Bronchial epithelial cell (primary cell): ENCODE measurements at regions not wholly inside any gene's neighbourhood (a gene's known extent, or its start where the extent isn't known, plus 50 kb on each side); places are given as distances from the start of the nearest gene placed in this dataset.

Experiments used
- DNase-seq: peaks from one replicate; pipeline ENCODE4 v3.0.0-alpha.2; 2010; ENCODE audit warnings: low read depth
- FAIRE-seq: peaks from 2 replicates; lab custom pipeline; 2011; peaks lifted over from hg19 to GRCh38; lab: Jason Lieb, UNC
- H3K27me3 ChIP-seq: 2 replicates; pipeline ENCODE4 v1.5.1; 2011; ENCODE audit warnings: low read length; ENCODE audit not compliant: control insufficient read depth, insufficient read depth
- H3K36me3 ChIP-seq: 2 replicates; pipeline ENCODE4 v1.5.1; 2011; ENCODE audit warnings: low read length; ENCODE audit not compliant: control insufficient read depth, insufficient read depth
- H3K4me3 ChIP-seq: 2 replicates; pipeline ENCODE4 v1.5.1; 2011; ENCODE audit warnings: mild to moderate bottlenecking, low read depth, low read length, control low read depth
- CTCF ChIP-seq: IDR thresholded peaks from 2 replicates; pipeline ENCODE4 v1.5.1; 2011; ENCODE audit warnings: mild to moderate bottlenecking, moderate library complexity, low read length, control low read depth, inconsistent platforms; ENCODE audit not compliant: insufficient read depth, severe bottlenecking

DNA sequence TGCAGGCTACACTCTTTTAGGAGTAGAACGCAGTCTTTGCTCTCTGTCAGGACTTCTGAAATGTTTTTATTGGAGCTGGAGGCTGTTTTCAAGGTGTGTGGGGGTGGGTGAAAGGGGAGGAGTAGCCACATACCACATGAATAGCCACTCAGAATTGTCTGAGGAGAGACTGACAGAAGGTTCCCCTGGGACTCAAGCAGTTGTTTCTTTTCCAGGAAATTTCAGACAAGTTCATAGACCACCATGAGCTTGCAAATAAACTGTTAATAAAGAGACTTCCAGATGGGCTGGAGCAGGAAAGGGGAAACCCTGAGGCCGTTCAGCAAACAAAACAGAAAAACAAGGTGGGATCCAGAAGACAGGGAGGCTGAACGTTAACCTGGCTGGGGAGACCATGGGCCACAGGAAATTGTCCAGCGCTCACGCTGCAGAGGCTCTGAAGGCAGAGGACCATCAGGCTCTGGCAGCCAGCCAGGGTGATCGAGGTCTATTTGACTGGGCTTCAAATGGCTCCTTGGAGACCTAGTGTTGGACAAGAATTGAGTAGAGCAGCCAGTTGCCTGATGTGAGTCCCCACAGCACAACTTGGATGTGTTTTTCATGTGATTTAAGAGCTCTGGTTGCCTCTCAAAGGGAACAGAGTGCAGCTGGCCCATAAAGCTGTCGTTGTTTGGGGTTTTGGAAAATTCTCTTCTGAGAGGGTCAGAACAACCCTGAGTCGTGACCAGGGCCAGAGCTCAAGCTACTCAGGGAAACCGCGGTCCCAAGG, 159.2 kb upstream of the RAI14 start:
- DNase-seq (no peak), FAIRE-seq (no peak)

GRCh38 chr5:34497470-34497808, 158.7 kb upstream of the RAI14 start:
- H3K36me3 ChIP-seq = no peaks in the 10 kb centered on the region
- no peak for DNase-seq
- no peak for FAIRE-seq

More for the DNA sequence above, 159.2 kb upstream of the RAI14 start:
- no peaks in the 10 kb centered on the region for H3K27me3 ChIP-seq
- no peak overlapping the region for H3K4me3 ChIP-seq
- no peaks in the 10 kb centered on the region for H3K36me3 ChIP-seq
- no peak for TF ChIP-seq CTCF

GRCh38 chr5:34498572-34498971, 157.6 kb upstream of the RAI14 start:
- FAIRE-seq (no peak), DNase-seq (no peak)
- TF ChIP-seq CTCF = no peak
- Histone ChIP-seq H3K4me3 (no peak overlapping the region), H3K27me3 (no peaks in the 10 kb centered on the region), H3K36me3 (no peaks in the 10 kb centered on the region)

More at GRCh38 chr5:34497470-34497808, 158.7 kb upstream of the RAI14 start:
- no peaks in the 10 kb centered on the region for H3K27me3 ChIP-seq
- no peak overlapping the region for H3K4me3 ChIP-seq
- no peak for TF ChIP-seq CTCF

DNA sequence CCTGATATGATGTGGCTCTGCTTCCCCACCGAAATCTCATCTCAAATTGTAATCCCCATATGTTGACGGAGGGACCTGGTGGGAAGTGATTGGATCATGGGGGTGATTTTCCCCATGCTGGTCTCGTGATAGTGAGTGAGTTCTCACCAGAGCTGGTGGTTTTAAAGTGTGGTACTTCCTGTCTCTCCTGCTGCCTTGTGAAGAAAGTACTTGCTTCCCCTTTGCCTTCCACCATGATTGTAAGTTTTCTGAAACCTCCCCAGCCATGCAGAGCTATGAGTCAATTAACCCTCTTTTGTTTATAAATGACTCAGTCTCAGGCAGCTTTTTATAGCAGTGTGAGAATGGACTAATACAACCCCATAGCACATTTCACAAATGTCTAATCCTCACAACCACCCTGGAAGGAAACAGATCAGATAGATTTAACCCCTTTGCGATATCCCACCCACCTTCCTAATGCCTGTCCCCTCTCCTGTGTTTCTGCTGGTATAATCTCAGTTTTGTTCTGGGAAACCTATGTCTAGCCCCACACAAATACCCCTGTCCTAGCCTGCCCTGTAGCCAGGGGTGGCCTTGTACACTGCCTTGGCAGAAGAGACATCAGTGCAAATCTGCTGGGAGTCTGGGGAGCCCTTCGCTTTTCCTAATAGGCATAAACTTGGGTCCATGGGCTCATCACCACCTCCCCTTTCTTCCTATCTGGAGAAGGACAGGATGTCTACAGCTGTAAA, 157.0 kb upstream of the RAI14 start:
- Histone ChIP-seq H3K36me3 (no peaks in the 10 kb centered on the region), H3K4me3 (no peak overlapping the region), H3K27me3 (no peaks in the 10 kb centered on the region)
- TF ChIP-seq CTCF = no peak
- FAIRE-seq = no peak
- peak; percentile 91 for DNase-seq

DNA sequence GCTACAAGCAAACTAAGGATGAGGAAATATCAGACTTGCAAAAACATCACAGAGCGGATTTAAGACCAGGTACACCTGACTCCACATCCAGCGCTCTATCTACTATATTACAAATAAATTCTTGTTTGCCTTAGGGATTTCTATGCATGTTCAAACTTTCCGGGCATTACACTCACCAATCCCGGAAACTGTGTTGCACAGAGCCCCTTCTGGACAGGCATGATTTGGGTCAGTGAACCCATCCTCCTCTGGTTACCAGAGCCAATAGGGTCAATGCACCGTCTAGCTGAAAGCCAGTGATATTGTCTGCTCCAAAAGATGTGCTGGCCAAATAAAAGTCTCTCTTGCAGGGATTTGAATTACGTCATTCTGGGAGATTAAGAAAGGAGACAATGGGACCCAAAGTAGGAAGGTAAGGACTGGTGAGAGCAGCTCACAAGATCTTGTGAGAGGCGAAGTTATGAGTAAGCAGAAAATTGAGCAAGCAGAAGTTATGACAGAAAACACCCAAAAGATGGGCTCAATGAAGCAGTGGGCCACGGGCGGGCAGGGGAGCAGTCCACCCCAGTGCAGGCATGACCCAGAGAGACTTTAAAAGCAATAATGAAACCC, 155.8 kb upstream of the RAI14 start:
- H3K4me3 ChIP-seq = no peak overlapping the region
- FAIRE-seq (no peak), DNase-seq (peak; percentile 49)
- H3K27me3 ChIP-seq = no peaks in the 10 kb centered on the region
- no peaks in the 10 kb centered on the region for H3K36me3 ChIP-seq
- no peak for TF ChIP-seq CTCF
